ENCODE measurements at regions not wholly inside any gene's neighbourhood (a gene's known extent, or its start where the extent isn't known, plus 50 kb on each side); places are given as distances from the start of the nearest gene placed in this dataset.

DNA sequence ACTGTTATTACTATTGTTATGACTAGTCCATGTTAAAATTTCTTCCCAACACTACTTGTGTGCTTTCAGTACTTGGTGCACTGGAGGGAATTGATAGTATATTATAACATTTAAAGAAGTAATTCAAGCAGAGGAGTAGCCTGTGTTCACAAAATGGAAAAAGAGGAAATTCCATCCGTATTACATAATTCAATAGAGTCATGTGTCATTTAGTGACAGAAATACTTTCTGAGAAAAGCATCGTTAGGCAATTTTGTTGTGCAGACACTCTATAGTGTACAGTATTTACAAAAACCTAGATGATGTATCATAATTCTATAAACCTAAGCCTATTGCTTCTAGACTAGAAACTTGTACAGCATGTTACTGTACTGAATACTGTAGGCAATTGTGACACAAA lies 78.3 kb upstream of the PCSK5 start:
- no peak for TF ChIP-seq ZZZ3 (CRISPR knock-in tag; IDR thresholded peaks at IDR 0.05; ENCODE audit: borderline replicate concordance)
- TF ChIP-seq TCF7L2 (IDR thresholded peaks at IDR 0.05; ENCODE audit: low read depth, low read length), result no peak
- TF ChIP-seq, protein P1, sequence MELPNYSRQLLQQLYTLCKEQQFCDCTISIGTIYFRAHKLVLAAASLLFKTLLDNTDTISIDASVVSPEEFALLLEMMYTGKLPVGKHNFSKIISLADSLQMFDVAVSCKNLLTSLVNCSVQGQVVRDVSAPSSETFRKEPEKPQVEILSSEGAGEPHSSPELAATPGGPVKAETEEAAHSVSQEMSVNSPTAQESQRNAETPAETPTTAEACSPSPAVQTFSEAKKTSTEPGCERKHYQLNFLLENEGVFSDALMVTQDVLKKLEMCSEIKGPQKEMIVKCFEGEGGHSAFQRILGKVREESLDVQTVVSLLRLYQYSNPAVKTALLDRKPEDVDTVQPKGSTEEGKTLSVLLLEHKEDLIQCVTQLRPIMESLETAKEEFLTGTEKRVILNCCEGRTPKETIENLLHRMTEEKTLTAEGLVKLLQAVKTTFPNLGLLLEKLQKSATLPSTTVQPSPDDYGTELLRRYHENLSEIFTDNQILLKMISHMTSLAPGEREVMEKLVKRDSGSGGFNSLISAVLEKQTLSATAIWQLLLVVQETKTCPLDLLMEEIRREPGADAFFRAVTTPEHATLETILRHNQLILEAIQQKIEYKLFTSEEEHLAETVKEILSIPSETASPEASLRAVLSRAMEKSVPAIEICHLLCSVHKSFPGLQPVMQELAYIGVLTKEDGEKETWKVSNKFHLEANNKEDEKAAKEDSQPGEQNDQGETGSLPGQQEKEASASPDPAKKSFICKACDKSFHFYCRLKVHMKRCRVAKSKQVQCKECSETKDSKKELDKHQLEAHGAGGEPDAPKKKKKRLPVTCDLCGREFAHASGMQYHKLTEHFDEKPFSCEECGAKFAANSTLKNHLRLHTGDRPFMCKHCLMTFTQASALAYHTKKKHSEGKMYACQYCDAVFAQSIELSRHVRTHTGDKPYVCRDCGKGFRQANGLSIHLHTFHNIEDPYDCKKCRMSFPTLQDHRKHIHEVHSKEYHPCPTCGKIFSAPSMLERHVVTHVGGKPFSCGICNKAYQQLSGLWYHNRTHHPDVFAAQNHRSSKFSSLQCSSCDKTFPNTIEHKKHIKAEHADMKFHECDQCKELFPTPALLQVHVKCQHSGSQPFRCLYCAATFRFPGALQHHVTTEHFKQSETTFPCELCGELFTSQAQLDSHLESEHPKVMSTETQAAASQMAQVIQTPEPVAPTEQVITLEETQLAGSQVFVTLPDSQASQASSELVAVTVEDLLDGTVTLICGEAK (IDR thresholded peaks at IDR 0.05), result no peak
- TF ChIP-seq, protein P1 (CRISPR knock-in tag; IDR thresholded peaks at IDR 0.05), result no peak
